IMR-90 (cell line): ENCODE measurements at regions not wholly inside any gene's neighbourhood (a gene's known extent, or its start where the extent isn't known, plus 50 kb on each side); places are given as distances from the start of the nearest gene placed in this dataset.
A peak's percentile ranks its signal among the peaks of the same experiment; 100 is the strongest.

Source experiments
- ATAC-seq: fragments of 200-7000 bp; cut with Tn5 transposase; 2 replicates; pipeline ENCODE4 v1.9.1; 2020; ENCODE audit warnings: low read depth, mild to moderate bottlenecking, moderate library complexity
- BruUV-seq: library from RNA; stranded (reverse); fragments of 400-500 nt; replicated peaks from 2 replicates; lab custom pipeline; 2021; lab: Mats Ljungman, UMichigan
- CTCF ChIA-PET: fragments of 300-600 bp; formaldehyde crosslinking; extraction: SDS; loops from one replicate; lab custom pipeline; 2021; ENCODE audit warnings: antibody characterized with exemption; lab: Yijun Ruan, JAX
- POLR2A ChIA-PET: fragments of 300-600 bp; sonication (Branson Sonifier 250); formaldehyde crosslinking; loops from one replicate; lab custom pipeline; 2022; ENCODE audit warnings: antibody characterized with exemption; ENCODE audit not compliant: unreplicated experiment; lab: Charles Lee
- DNase-seq: peaks from one replicate; pipeline ENCODE4 v3.0.0; 2013
- H2AFZ ChIP-seq: replicated peaks from 2 replicates; pipeline ENCODE3; 2013; ENCODE audit warnings: low read length, mild to moderate bottlenecking; ENCODE audit not compliant: poor library complexity
- H2AK5ac ChIP-seq: 2 replicates; pipeline ENCODE4 v1.6.1; 2013; ENCODE audit warnings: low read depth, low read length, inconsistent platforms
- H2AK9ac ChIP-seq: replicated peaks from 2 replicates; pipeline ENCODE3; 2013; ENCODE audit warnings: mild to moderate bottlenecking, low read depth, low read length, moderate library complexity; ENCODE audit not compliant: poor library complexity
- H2BK120ac ChIP-seq: 2 replicates; pipeline ENCODE4 v1.6.1; 2013; ENCODE audit warnings: low read depth, low read length, inconsistent platforms
- H2BK15ac ChIP-seq: 3 replicates; pipeline ENCODE4 v1.6.1; 2013; ENCODE audit warnings: low read depth, low read length, inconsistent platforms
- H2BK20ac ChIP-seq: 2 replicates; pipeline ENCODE4 v1.6.1; 2013; ENCODE audit warnings: low read depth, mild to moderate bottlenecking, inconsistent platforms, low read length, moderate library complexity
- H2BK5ac ChIP-seq: 2 replicates; pipeline ENCODE4 v1.6.1; 2013; ENCODE audit warnings: mild to moderate bottlenecking, low read depth, low read length, inconsistent platforms; ENCODE audit not compliant: poor library complexity, severe bottlenecking
- H3K14ac ChIP-seq: replicated peaks from 2 replicates; pipeline ENCODE4 v1.6.1; 2013; ENCODE audit warnings: low read depth, low read length, inconsistent platforms
- H3K18ac ChIP-seq: 2 replicates; pipeline ENCODE4 v1.6.1; 2013; ENCODE audit warnings: low read depth, low read length, control low read depth
- H3K23ac ChIP-seq: 2 replicates; pipeline ENCODE4 v1.6.1; 2013; ENCODE audit warnings: low read depth, low read length, inconsistent platforms
- H3K27ac ChIP-seq: 2 replicates; pipeline ENCODE4 v1.5.1; 2013; ENCODE audit warnings: mild to moderate bottlenecking, control low read depth, low read length; ENCODE audit not compliant: insufficient read depth
- H3K27me3 ChIP-seq: 2 replicates; pipeline ENCODE4 v1.6.1; 2013; ENCODE audit warnings: low read length; ENCODE audit not compliant: control insufficient read depth, insufficient read depth
- H3K36me3 ChIP-seq: 2 replicates; pipeline ENCODE4 v1.6.1; 2013; ENCODE audit warnings: low read length, mixed read lengths; ENCODE audit not compliant: control insufficient read depth, insufficient read depth
- H3K4ac ChIP-seq: 2 replicates; pipeline ENCODE4 v1.6.1; 2013; ENCODE audit warnings: low read depth, low read length, inconsistent platforms
- H3K4me1 ChIP-seq: 2 replicates; pipeline ENCODE4 v1.6.1; 2013; ENCODE audit warnings: low read length, mixed read lengths; ENCODE audit not compliant: control insufficient read depth, insufficient read depth
- H3K4me2 ChIP-seq: 2 replicates; pipeline ENCODE4 v1.6.1; 2013; ENCODE audit warnings: low read depth, mild to moderate bottlenecking, control low read depth, low read length, moderate library complexity
- H3K4me3 ChIP-seq: 2 replicates; pipeline ENCODE4 v1.5.1; 2013; ENCODE audit warnings: low read depth, mild to moderate bottlenecking, control low read depth, low read length, moderate library complexity; ENCODE audit not compliant: insufficient read depth
- H3K56ac ChIP-seq: 2 replicates; pipeline ENCODE4 v1.6.1; 2013; ENCODE audit warnings: low read length, inconsistent platforms; ENCODE audit not compliant: insufficient read depth; ENCODE audit errors: extremely low read depth
- H3K79me1 ChIP-seq, 2 experiments: 2 replicates each; pipeline ENCODE4 v1.6.1; 2013; ENCODE audit warnings: low read length in 2 of 2, inconsistent platforms in 1 of 2, low read depth in 1 of 2
- H3K9ac ChIP-seq: 2 replicates; pipeline ENCODE4 v1.6.1; 2013; ENCODE audit warnings: low read depth, low read length, control low read depth
- H3K9me1 ChIP-seq: 2 replicates; pipeline ENCODE4 v1.6.1; 2013; ENCODE audit warnings: low read length, inconsistent platforms; ENCODE audit not compliant: insufficient read depth
- H3K9me3 ChIP-seq: 2 replicates; pipeline ENCODE4 v1.6.1; 2013; ENCODE audit warnings: low read length; ENCODE audit not compliant: control insufficient read depth, insufficient read depth
- H4K20me1 ChIP-seq: 2 replicates; pipeline ENCODE4 v1.6.1; 2013; ENCODE audit warnings: low read length, inconsistent platforms; ENCODE audit not compliant: insufficient read depth
- H4K5ac ChIP-seq: 2 replicates; pipeline ENCODE4 v1.6.1; 2013; ENCODE audit warnings: mild to moderate bottlenecking, low read depth, low read length, control low read depth
- H4K8ac ChIP-seq, 2 experiments: 2 replicates each; pipeline ENCODE4 v1.6.1; 2013; ENCODE audit warnings: low read depth in 2 of 2, low read length in 2 of 2, control low read depth in 1 of 2, inconsistent platforms in 1 of 2
- H4K91ac ChIP-seq: 2 replicates; pipeline ENCODE4 v1.6.1; 2013; ENCODE audit warnings: low read depth, low read length, inconsistent platforms; ENCODE audit not compliant: insufficient read depth
- CEBPB ChIP-seq: IDR thresholded peaks from 2 replicates; pipeline ENCODE4 v1.6.1; 2012; ENCODE audit warnings: low read depth, low read length, improper control_type of control experiment
- FOS ChIP-seq: fragments of 150-350 bp; IDR thresholded peaks from 2 replicates; pipeline ENCODE4 v1.6.1; 2016; ENCODE audit warnings: low read depth, low read length
- MAFK ChIP-seq: IDR thresholded peaks from 2 replicates; pipeline ENCODE4 v1.6.1; 2012; ENCODE audit warnings: low read depth, low read length, improper control_type of control experiment
- NFE2L2 ChIP-seq: fragments of 150-350 bp; IDR thresholded peaks from 2 replicates; pipeline ENCODE4 v1.6.1; 2016; ENCODE audit warnings: low read depth, mild to moderate bottlenecking, low read length
- POLR2A ChIP-seq: IDR thresholded peaks from 2 replicates; pipeline ENCODE4 v1.6.1; 2012; ENCODE audit warnings: mild to moderate bottlenecking, low read depth, low read length
- RCOR1 ChIP-seq: IDR thresholded peaks from 2 replicates; pipeline ENCODE4 v1.6.1; 2012; ENCODE audit warnings: mild to moderate bottlenecking, low read length, improper control_type of control experiment; ENCODE audit not compliant: insufficient replicate concordance
- WGBS, 2 experiments: methylation state at CpG; one replicate each; pipeline versions ENCODE4 v1.1.5 to v1.1.7; 2013; ENCODE audit warnings: missing lambda C conversion rate in 2 of 2; ENCODE audit not compliant: insufficient read length in 1 of 2; ENCODE audit errors: extremely low coverage in 2 of 2; 5-methylcytosine and 5-hydroxymethylcytosine counted together
- dilution Hi-C: fragments of 300-500 bp; cut with HindIII; formaldehyde crosslinking; loops from one replicate; pipeline ENCODE4 v1.14.3; 2018; ENCODE audit warnings: low sequenced_read_pairs; ENCODE audit not compliant: unreplicated experiment
- in situ Hi-C: fragments of 300-500 bp; cut with MboI; formaldehyde crosslinking; loops from 3 replicates; pipeline ENCODE4 v1.14.3; 2019; ENCODE audit warnings: low sequenced_read_pairs, inconsistent platforms, mixed read lengths
- intact Hi-C: fragments of 100-400 bp; cut with micrococcal nuclease; formaldehyde crosslinking; loops from 2 replicates; pipeline ENCODE4 v1.10.0; 2022

- no peaks in the 10 kb centered on the region for H3K36me3 ChIP-seq
- peak; percentile 46 for ATAC-seq
Observed at GRCh38 chr7:84524714-84525694, 330.4 kb upstream of the SEMA3A start.

More at GRCh38 chr7:84524714-84525694, 330.4 kb upstream of the SEMA3A start:
- H3K9ac ChIP-seq, result no peak overlapping the region
- ChIA-PET CTCF (interaction anchor here (0.6 kb wide), 1 partner anchor 1917 kb away, joined by 3 read pairs; no protein-coding TSS in a partner anchor), POLR2A (no interaction called here)
- no peak overlapping the region for H3K56ac ChIP-seq
- H3K18ac ChIP-seq, result peak overlapping the region; percentile 89
- H4K5ac ChIP-seq, result peak overlapping the region; percentile 91
- no peak overlapping the region for H2AK9ac ChIP-seq
- no peaks in the 10 kb centered on the region for H3K79me1 ChIP-seq
- peak overlapping the region; percentile 36 for H3K4me2 ChIP-seq
- no peak overlapping the region for H3K23ac ChIP-seq
- H3K14ac ChIP-seq, result no peak overlapping the region
- peaks cover 3% of the 10 kb centered on the region; the same call in 1 of the 2 replicates for H3K9me3 ChIP-seq
- WGBS, 2 experiments, result no CpG with 5 or more reads among the region's 10 CpGs
- intact Hi-C loops, result loop anchor here (5.0 kb wide), 1 partner anchor 548 kb away; no protein-coding TSS in a partner anchor
- no peak for TF ChIP-seq RCOR1
- TF ChIP-seq CEBPB, result peak; percentile 38
- peak; percentile 92 for TF ChIP-seq NFE2L2
- TF ChIP-seq FOS, result no peak
- peak; percentile 42; the same call in 1 of the 2 replicates for TF ChIP-seq MAFK
- no peak for TF ChIP-seq POLR2A
- no peak overlapping the region for H3K4me3 ChIP-seq
- no peaks in the 10 kb centered on the region for H3K9me1 ChIP-seq
- no peaks in the 10 kb centered on the region for H4K20me1 ChIP-seq
- H2BK20ac ChIP-seq, result 0 out of 2 replicates have a peak overlapping the region, but pooled peaks have one; percentile 23
- peak overlapping the region; percentile 38 for H2BK120ac ChIP-seq
- H3K27me3 ChIP-seq, result no peaks in the 10 kb centered on the region
- H2BK15ac ChIP-seq, result no peak overlapping the region
- in situ Hi-C loops, result no loop called here
- peak overlapping the region; percentile 17 for H3K4ac ChIP-seq
- peak overlapping the region; percentile 90 for H3K27ac ChIP-seq
- DNase-seq, result peak; percentile 88
- dilution Hi-C loops, result no loop called here
- H2AFZ ChIP-seq, result no peak overlapping the region
- H2AK5ac ChIP-seq, result no peak overlapping the region
- peak overlapping the region; percentile 71 for H2BK5ac ChIP-seq
- peak overlapping the region in 1 of 2 experiments; percentile 15; a peak in 2 of 4 replicates for H4K8ac ChIP-seq
- no TSS peak for BruUV-seq
- H3K4me1 ChIP-seq, result peaks cover 4% of the 10 kb centered on the region
- no peak overlapping the region for H4K91ac ChIP-seq
